GM12878 (cell line): ENCODE measurements at regions not wholly inside any gene's neighbourhood (a gene's known extent, or its start where the extent isn't known, plus 50 kb on each side); places are given as distances from the start of the nearest gene placed in this dataset.

Experiments
- ATAC-seq: fragments of 200-7000 bp; cut with Tn5 transposase; 3 replicates; pipeline ENCODE4 v1.9.1; 2020; ENCODE audit warnings: mild to moderate bottlenecking, moderate library complexity
- BruUV-seq: library from RNA; stranded (reverse); fragments of 400-500 nt; replicated peaks from 2 replicates; lab custom pipeline; 2021; lab: Mats Ljungman, UMichigan
- CTCF ChIA-PET: fragments of 300-600 bp; sonication (Branson Sonifier 250); formaldehyde crosslinking; extraction: SDS; loops from one replicate; lab custom pipeline; 2021; ENCODE audit warnings: inconsistent platforms; lab: Yijun Ruan, JAX
- POLR2A ChIA-PET: fragments of 350-600 bp; formaldehyde crosslinking; extraction: SDS; loops from one replicate; lab custom pipeline; 2021; ENCODE audit warnings: inconsistent platforms; lab: Charles Lee
- RAD21 ChIA-PET: fragments of 300-600 bp; sonication (Branson Sonifier 250); formaldehyde crosslinking; loops from one replicate; lab custom pipeline; 2023; ENCODE audit warnings: antibody characterized with exemption; ENCODE audit not compliant: unreplicated experiment; lab: Charles Lee
- SMC1A ChIA-PET: fragments of 300-600 bp; sonication (Branson Sonifier 250); formaldehyde crosslinking; loops from one replicate; lab custom pipeline; 2023; ENCODE audit not compliant: unreplicated experiment, uncharacterized antibody; lab: Charles Lee
- DNase-seq: peaks from one replicate; pipeline ENCODE4 v3.0.0-alpha.2; 2011; ENCODE audit warnings: low read depth, low spot score
- FAIRE-seq: peaks from 3 replicates; lab custom pipeline; 2011; peaks lifted over from hg19 to GRCh38; lab: Jason Lieb, UNC
- H2AFZ ChIP-seq: 2 replicates; pipeline ENCODE4 v1.6.0; 2011; ENCODE audit warnings: low read depth, low read length, control low read depth; ENCODE audit not compliant: control insufficient read depth
- H3K27ac ChIP-seq: 2 replicates; pipeline ENCODE4 v1.5.1; 2011; ENCODE audit warnings: control low read depth; ENCODE audit not compliant: control insufficient read depth, insufficient read depth
- H3K27me3 ChIP-seq, 2 experiments: replicated peaks in 1 of 2; 2 replicates each; pipeline versions ENCODE4 v1.6.0 to v1.6.1; 2011; ENCODE audit warnings: low read length in 1 of 2; ENCODE audit not compliant: control insufficient read depth in 2 of 2, insufficient read depth in 2 of 2
- H3K36me3 ChIP-seq, 2 experiments: 2 replicates each; pipeline ENCODE4 v1.5.1; 2011; ENCODE audit warnings: low read length in 1 of 2; ENCODE audit not compliant: control insufficient read depth in 2 of 2, insufficient read depth in 2 of 2
- H3K4me1 ChIP-seq: 2 replicates; pipeline ENCODE4 v1.6.1; 2011; ENCODE audit warnings: mild to moderate bottlenecking, low read length, moderate library complexity, mixed read lengths; ENCODE audit not compliant: control insufficient read depth, insufficient read depth
- H3K4me2 ChIP-seq: 2 replicates; pipeline ENCODE4 v1.6.0; 2011; ENCODE audit warnings: control low read depth; ENCODE audit not compliant: control insufficient read depth, insufficient read depth
- H3K4me3 ChIP-seq: fragments of 200-600 bp; sonication (generic); 2 replicates; pipeline ENCODE4 v1.5.1; 2016
- H3K79me2 ChIP-seq: 2 replicates; pipeline ENCODE4 v1.6.0; 2011; ENCODE audit warnings: low read length; ENCODE audit not compliant: control insufficient read depth, insufficient read depth
- H3K9ac ChIP-seq: 2 replicates; pipeline ENCODE4 v1.8.0; 2011; ENCODE audit warnings: low read length, control low read depth, mixed read lengths; ENCODE audit not compliant: control insufficient read depth, insufficient read depth
- H3K9me3 ChIP-seq: replicated peaks from 3 replicates; pipeline ENCODE4 v1.5.1; 2011; ENCODE audit warnings: mild to moderate bottlenecking, low read length; ENCODE audit not compliant: control insufficient read depth, insufficient read depth
- H4K20me1 ChIP-seq: 2 replicates; pipeline ENCODE4 v1.6.0; 2011; ENCODE audit not compliant: control insufficient read depth, insufficient read depth
- BHLHE40 ChIP-seq, 2 experiments: fragments of 450-650 bp in 1 of 2; IDR thresholded peaks; 2 replicates each; pipeline ENCODE4 v1.6.1; 2011 to 2017; ENCODE audit warnings: low read depth in 2 of 2, borderline replicate concordance in 1 of 2, improper control_type of control experiment in 1 of 2, low read length in 1 of 2, mild to moderate bottlenecking in 1 of 2
- CBX3 ChIP-seq: fragments of 200-600 bp; sonication (generic); IDR thresholded peaks from 2 replicates; pipeline ENCODE4 v1.6.1; 2016; ENCODE audit warnings: low read depth, borderline replicate concordance
- CBX5 ChIP-seq: sonication (generic); IDR thresholded peaks from 2 replicates; pipeline ENCODE4 v1.6.1; 2016; ENCODE audit warnings: low read depth, moderate library complexity, mild to moderate bottlenecking, inconsistent platforms
- CHD4 ChIP-seq: fragments of 200-600 bp; sonication (generic); IDR thresholded peaks from 2 replicates; pipeline ENCODE4 v1.6.1; 2016; ENCODE audit warnings: mild to moderate bottlenecking
- EP300 ChIP-seq, 2 experiments: fragments of 150-350 bp in 1 of 2; IDR thresholded peaks; 2 replicates each; pipeline ENCODE4 v1.6.1; 2011 to 2012; ENCODE audit warnings: low read depth in 2 of 2, low read length in 2 of 2, borderline replicate concordance in 1 of 2, improper control_type of control experiment in 1 of 2, inconsistent platforms in 1 of 2; ENCODE audit not compliant: control insufficient read depth in 1 of 2
- HSF1 ChIP-seq: fragments of 150-350 bp; IDR thresholded peaks from 2 replicates; pipeline ENCODE4 v1.6.1; 2014; ENCODE audit warnings: mild to moderate bottlenecking, low read depth, low read length
- IKZF2 ChIP-seq, 2 experiments: fragments of 450-650 bp; IDR thresholded peaks; 2 replicates each; pipeline ENCODE4 v1.6.1; 2017; ENCODE audit warnings: mild to moderate bottlenecking in 2 of 2, moderate library complexity in 2 of 2
- IRF4 ChIP-seq: IDR thresholded peaks from 2 replicates; pipeline ENCODE4 v1.6.1; 2011; ENCODE audit warnings: low read depth, low read length
- KDM1A ChIP-seq: fragments of 200-600 bp; sonication (generic); IDR thresholded peaks from 2 replicates; pipeline ENCODE4 v1.6.1; 2016; ENCODE audit warnings: borderline replicate concordance
- MAX ChIP-seq: IDR thresholded peaks from 2 replicates; pipeline ENCODE4 v1.6.1; 2012; ENCODE audit warnings: low read depth, low read length, improper control_type of control experiment
- POLR2AphosphoS2 ChIP-seq: IDR thresholded peaks from 2 replicates; pipeline ENCODE4 v1.6.1; 2011; ENCODE audit warnings: low read depth, mild to moderate bottlenecking, low read length, improper control_type of control experiment, moderate library complexity
- SKIL ChIP-seq: fragments of 450-650 bp; IDR thresholded peaks from 2 replicates; pipeline ENCODE4 v1.6.1; 2017; ENCODE audit warnings: mild to moderate bottlenecking, low read depth, inconsistent platforms; ENCODE audit not compliant: poor library complexity, severe bottlenecking
- SMC3 ChIP-seq: IDR thresholded peaks from 2 replicates; pipeline ENCODE4 v1.6.1; 2011; ENCODE audit warnings: low read length, improper control_type of control experiment, borderline replicate concordance
- SUZ12 ChIP-seq: fragments of 200-600 bp; sonication (generic); IDR thresholded peaks from one replicate; pipeline ENCODE4 v1.6.1; 2018; ENCODE audit warnings: antibody characterized with exemption, mild to moderate bottlenecking; ENCODE audit not compliant: unreplicated experiment
- TCF12 ChIP-seq: IDR thresholded peaks from 2 replicates; pipeline ENCODE4 v1.6.1; 2011; ENCODE audit warnings: low read depth, mild to moderate bottlenecking, low read length
- YBX1 ChIP-seq: fragments of 450-650 bp; IDR thresholded peaks from 2 replicates; pipeline ENCODE4 v1.6.1; 2016; ENCODE audit warnings: antibody characterized with exemption
- ZNF622 ChIP-seq: fragments of 450-650 bp; IDR thresholded peaks from 2 replicates; pipeline ENCODE4 v1.6.1; 2017; ENCODE audit warnings: mild to moderate bottlenecking, inconsistent platforms
- WGBS: methylation state at CpG from one replicate; pipeline ENCODE4 v1.1.6; 2016; ENCODE audit warnings: low lambda C conversion rate; ENCODE audit not compliant: insufficient replicate concordance, insufficient coverage; ENCODE audit errors: missing lambda C conversion rate; 5-methylcytosine and 5-hydroxymethylcytosine counted together
- in situ Hi-C: fragments of 300-500 bp; cut with MboI; formaldehyde crosslinking; loops from 9 replicates; pipeline ENCODE4 v1.14.3; 2018; ENCODE audit warnings: mixed read lengths
- intact Hi-C: fragments of 100-400 bp; cut with micrococcal nuclease; formaldehyde crosslinking; loops from one replicate; pipeline ENCODE4 v1.14.2; 2022; ENCODE audit not compliant: unreplicated experiment

- Histone ChIP-seq H3K79me2 (no peaks in the 10 kb centered on the region), H3K4me2 (no peak overlapping the region), H3K4me3 (no peak overlapping the region), H3K36me3 (no peaks in the 10 kb centered on the region), H2AFZ (no peak overlapping the region), H3K9me3 (no peaks in the 10 kb centered on the region), H3K27me3 (no peaks in the 10 kb centered on the region), H3K4me1 (no peaks in the 10 kb centered on the region), H4K20me1 (no peaks in the 10 kb centered on the region), H3K9ac (no peak overlapping the region), H3K27ac (no peak overlapping the region)
- RAD21 ChIA-PET, result no interaction called here
- WGBS, result 16% methylated on average over 3 of the region's 3 CpGs
- DNase-seq (no peak), FAIRE-seq (no peak), ATAC-seq (no peak)
- no TSS peak for BruUV-seq
- POLR2A ChIA-PET, result no interaction called here
- TF ChIP-seq SUZ12 (no peak), SMC3 (no peak), MAX (no peak), HSF1 (no peak), ZNF622 (no peak), SKIL (no peak), CBX5 (no peak), KDM1A (no peak), BHLHE40 (IDR thresholded peaks at IDR 0.05; ENCODE audit: borderline replicate concordance in 1 of 2, low read depth in 2 of 2, low read length in 1 of 2) (no peak), CHD4 (no peak), IRF4 (no peak), IKZF2 (IDR thresholded peaks at IDR 0.05) (no peak), EP300 (IDR thresholded peaks at IDR 0.05; ENCODE audit: borderline replicate concordance in 1 of 2, control insufficient read depth in 1 of 2, low read depth in 2 of 2, low read length in 2 of 2) (no peak), CBX3 (no peak), POLR2AphosphoS2 (no peak), TCF12 (no peak), YBX1 (no peak)
- in situ Hi-C loops (no loop called here), intact Hi-C loops (loop anchor here (5.0 to 10.0 kb wide), 2 partner anchors 277 to 350 kb away; no protein-coding TSS in a partner anchor)
- CTCF ChIA-PET, result interaction anchor here (3.9 kb wide), 1 partner anchor 8 kb away, joined by 16 read pairs; no protein-coding TSS in a partner anchor
- SMC1A ChIA-PET, result no interaction called here
These were observed 165.5 kb upstream of the PTGFR start for GRCh38 chr1:78325293-78325692.
